HG02798 (cell line): ENCODE measurements at regions not wholly inside any gene's neighbourhood (a gene's known extent, or its start where the extent isn't known, plus 50 kb on each side); places are given as distances from the start of the nearest gene placed in this dataset.
"Not testable (repeated sequence)": the region's sequence is repeated elsewhere in the genome, so short reads cannot be mapped to it uniquely, and the experiment has no call there.

Experiments used
- ATAC-seq: cut with Tn5 transposase; IDR thresholded peaks from one replicate; pipeline ENCODE4 v1.9.1; 2021; ENCODE audit warnings: mild to moderate bottlenecking; ENCODE audit not compliant: unreplicated experiment, poor library complexity

- no peak for ATAC-seq
These were observed 104.6 kb downstream of the ENC1 start for GRCh38 chr5:74535926-74536325.

GRCh38 chr5:74534397-74535129 lies 106.0 kb downstream of the ENC1 start:
- no peak for ATAC-seq

DNA sequence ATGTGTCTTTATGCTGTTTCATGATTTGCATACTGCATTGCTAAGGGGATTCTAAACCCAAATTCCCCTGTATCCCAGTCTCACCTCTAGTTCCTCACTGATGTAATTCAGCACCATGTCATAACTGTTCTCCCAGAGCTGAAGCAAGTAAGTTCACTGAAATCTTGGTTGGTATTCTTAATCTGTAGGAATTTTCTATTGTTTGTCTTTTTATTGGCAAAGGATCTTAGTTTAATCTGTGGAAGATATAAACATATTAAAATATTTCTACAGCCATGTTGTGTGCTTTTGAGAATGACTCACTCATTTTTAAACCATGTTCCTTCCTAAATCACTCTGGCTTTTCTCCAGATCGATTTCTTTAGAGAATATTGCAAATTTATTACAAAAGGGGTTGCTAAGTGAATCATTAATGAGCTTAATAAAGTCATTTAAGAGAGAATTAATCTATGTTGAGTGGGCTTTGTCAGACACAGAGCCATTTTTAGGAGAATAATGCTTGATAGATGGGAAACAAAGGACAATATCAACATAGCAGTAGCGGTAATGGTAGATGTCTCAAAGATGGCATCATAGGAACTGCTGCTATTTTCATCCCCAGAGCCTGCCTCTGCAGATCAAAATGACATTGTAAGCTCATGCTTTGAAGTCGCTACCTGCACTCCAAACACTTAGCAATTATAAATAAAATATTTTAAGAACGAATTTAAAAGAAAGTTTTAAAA lies 110.0 kb downstream of the ENC1 start:
- ATAC-seq: no peak

GRCh38 chr5:74529101-74529500 lies 111.4 kb downstream of the ENC1 start:
- no peak for ATAC-seq

DNA sequence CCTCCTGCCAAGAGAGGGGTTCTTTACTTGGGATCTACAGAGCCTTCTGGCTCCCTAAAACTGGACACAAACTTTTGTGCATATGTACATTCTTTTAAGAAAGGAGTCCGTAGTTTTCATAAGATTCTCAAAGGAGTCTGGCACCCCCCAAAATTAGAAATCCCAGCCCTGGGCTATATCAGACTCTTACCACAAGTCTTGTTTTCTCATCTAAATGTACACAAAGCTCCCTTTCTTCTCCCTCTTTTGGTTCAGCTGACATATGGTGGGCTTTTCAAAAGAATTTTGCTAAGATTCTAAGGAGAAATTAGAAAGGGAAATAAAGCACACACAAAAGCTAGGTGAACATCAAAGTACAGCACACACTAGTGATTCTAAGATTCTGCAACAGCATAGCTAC lies 114.4 kb downstream of the ENC1 start:
- ATAC-seq: no peak

DNA sequence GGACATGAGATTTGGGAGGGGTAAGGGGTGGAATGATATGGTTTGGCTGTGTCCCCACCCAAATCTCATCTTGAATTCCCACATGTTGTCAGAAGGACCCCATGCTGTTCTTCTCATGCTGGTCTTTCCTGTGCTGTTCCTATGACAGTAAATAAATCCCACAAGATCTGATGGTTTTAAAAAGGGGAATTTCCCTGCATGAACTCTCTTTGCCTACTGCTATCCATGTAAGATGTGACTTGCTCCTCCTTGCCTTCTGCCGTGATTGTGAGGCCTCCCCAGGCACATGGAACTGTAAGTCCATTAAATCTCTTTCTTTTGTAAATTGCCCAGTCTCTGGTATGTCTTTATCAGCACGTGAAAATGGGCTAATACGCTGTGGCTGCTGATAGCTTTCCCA lies 115.8 kb downstream of the ENC1 start:
- not testable (repeated sequence) for ATAC-seq

DNA sequence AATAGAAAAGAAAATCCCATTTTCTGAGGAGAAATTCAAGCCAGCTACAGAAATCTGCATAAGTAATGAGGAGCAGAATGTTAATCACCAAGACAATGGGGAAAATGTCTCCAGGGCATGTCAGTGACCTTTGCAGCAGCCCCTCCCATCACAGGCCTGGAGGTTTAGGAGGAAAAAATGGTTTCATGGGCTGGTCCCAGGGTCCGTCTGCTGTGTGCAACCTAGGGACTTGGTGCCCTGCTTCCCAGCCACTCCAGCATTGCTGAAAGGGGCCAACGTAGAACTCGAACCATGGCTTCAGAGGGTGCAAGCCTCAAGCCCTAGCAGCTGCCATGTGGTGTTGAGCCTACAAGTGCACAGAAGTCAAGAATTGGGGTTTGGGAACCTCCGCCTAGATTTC lies 116.8 kb downstream of the ENC1 start:
- not testable (repeated sequence) for ATAC-seq

GRCh38 chr5:74522838-74523237 lies 117.7 kb downstream of the ENC1 start:
- not testable (repeated sequence) for ATAC-seq

GRCh38 chr5:74521401-74521800 lies 119.1 kb downstream of the ENC1 start:
- no peak for ATAC-seq

DNA sequence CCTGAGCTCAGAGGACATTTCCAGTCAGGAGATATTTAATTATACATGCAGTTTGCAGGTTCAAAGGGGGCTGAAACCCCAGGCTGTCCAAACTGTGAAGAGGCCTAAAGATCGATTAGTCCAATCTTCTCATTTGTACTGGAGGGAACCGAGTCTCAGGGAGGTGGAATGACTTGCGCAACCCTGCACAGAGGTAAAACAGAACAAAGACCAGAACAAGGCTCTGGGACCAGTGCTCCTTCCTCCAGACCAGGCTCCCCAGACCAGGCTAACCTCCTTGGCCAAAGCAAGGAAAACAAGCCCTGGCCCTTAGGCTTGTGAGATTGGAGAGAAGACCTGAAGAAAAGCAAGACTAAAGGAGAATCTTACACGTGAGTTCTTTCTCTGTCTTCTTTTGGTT lies 120.8 kb downstream of the ENC1 start:
- no peak for ATAC-seq

GRCh38 chr5:74519161-74519571 lies 121.4 kb downstream of the ENC1 start:
- ATAC-seq: no peak

DNA sequence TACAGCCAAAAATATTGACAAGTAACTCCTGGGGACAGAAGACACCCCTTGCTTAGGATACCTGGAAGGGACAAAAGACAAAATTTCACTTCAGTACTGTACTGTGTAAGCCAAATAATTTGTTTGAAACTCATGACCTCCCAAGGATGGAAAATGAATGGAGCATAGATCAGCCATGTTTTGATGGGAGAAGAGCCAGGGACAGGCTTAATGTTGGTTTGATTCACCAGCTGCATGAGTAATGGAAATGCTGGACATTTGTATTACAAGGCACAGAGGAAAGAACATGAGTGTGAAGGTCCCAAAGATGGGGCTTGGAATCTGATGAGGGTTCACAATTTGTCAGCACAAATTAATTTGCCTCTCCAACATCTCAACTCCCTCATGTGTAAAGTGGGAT lies 122.8 kb downstream of the ENC1 start:
- ATAC-seq: no peak

DNA sequence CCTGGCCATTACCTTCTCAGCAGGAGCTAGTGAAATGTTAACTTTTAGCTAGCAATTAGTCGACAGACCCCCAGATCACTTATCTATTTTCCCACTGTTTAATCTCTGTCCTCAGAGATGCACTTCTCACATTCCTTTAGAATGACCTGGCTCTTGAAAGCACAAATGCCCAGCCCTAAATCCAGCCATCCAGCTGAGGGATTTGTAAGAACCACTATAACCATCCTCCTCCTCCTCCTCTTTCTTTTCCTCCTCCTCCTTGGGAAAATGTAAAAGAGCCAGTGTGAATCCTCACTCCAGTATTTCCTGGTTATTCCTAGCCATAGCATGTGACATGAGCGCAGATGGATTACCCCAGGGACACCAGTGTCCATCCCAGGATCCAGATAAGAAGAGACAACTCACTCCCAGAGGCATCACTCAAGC lies 124.3 kb downstream of the ENC1 start:
- ATAC-seq: no peak

DNA sequence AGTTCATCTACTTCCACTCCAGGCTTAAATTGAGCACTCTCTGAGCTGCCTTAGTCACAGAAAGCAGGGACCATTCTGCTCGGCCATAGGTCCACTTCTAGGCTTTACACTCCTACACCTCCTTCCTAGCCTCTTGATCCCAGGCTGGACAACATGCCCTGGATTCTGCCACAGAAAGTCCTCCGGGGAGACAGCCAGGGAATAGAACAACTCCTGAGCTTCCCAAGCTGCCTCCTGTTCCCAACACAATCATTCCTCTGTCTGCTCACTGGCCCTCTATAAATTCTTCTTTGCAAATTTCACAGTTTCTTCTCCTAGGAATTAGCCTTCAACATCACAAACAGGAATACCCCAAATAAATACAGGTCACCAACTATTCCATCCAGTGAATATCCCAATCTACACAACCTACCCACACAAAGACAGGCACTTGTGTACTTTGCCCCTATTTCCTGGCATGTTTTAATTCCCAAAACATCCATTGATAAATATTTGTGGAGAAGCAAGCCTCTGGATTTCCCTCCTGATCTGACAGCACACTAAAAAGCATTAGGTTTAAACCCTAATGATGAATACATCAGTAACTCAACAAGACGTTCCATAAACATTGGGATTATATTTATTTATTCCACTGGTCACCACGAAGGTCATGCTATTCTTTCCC lies 125.5 kb downstream of the ENC1 start:
- ATAC-seq: no peak

GRCh38 chr5:74511770-74512169 lies 128.8 kb downstream of the ENC1 start:
- not testable (repeated sequence) for ATAC-seq

DNA sequence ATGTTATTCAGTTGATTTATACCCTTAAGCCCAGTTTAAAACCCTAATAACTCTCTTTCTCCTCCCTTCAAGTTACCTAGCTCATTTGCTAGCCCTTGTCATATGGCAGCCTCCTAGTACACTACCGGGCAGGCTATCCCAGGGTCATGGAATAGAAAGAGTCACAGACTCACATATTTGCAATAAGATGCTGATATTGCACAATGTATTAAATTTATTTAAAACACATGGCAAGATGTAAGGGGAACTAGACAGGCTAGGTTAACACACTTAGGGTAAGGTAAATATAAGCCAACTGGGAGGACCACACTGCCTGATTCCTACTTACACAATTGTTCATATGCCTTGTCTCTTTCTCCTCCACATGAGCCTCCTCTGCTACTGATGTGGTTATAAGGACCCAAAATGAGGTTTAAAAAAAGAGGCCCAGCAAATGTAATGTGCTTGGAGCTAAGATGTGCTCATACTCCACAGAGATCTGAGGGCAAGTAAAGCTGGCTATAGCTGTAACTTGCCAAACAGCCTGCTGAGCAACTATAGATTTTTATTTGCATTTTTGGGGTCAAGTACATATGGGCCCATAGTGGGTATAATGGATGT lies 130.0 kb downstream of the ENC1 start:
- no peak for ATAC-seq

DNA sequence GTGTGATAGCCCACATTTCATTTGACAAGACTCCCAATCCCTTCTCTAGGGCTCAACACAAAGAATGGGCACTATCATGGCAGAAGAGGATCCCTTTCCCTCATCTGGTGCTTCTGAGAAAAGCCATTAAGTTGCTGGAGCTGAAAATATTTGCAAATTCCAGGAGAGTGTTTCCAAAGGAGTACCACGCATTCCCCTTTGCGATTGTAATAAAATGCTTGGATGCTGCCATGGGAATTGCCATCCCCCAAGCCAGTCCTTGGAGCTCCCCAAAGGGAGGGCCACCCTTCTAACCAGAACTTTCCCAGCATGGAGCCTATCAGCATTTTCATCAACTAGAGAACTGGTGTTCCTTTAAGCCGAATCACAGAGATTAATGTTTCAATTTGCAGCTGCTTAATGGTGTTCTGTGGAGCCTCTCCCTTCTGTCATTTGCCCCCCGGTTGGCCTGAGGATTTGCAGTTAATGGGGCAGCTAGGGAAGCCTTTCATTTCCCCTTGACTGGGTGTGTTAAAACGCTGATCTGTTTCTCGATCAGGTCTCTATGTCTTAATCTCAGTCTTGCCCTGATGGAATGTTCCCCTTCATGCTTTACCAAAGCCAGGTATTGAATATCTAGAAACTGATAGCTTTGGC lies 133.0 kb downstream of the ENC1 start:
- no peak for ATAC-seq

GRCh38 chr5:74506119-74506518 lies 134.4 kb downstream of the ENC1 start:
- no peak for ATAC-seq

- ATAC-seq: no peak
These were observed 136.1 kb downstream of the ENC1 start for GRCh38 chr5:74504463-74504862.

GRCh38 chr5:74502479-74502950 lies 138.0 kb downstream of the ENC1 start:
- ATAC-seq: no peak
